ENCODE measurements at regions not wholly inside any gene's neighbourhood (a gene's known extent, or its start where the extent isn't known, plus 50 kb on each side); places are given as distances from the start of the nearest gene placed in this dataset.

GRCh38 chr10:123526356-123527064 lies 139.6 kb upstream of the GPR26 start:
- DNase-seq (ENCODE audit: low read depth in 2 of 2): no peak

- no peak for DNase-seq (ENCODE audit: low read depth in 2 of 2)
Measured at GRCh38 chr10:123527151-123527550, 139.0 kb upstream of the GPR26 start.

- DNase-seq (ENCODE audit: low read depth in 2 of 2): no peak
Measured at GRCh38 chr10:123529146-123529760, 136.9 kb upstream of the GPR26 start.

- DNase-seq (ENCODE audit: low read depth in 2 of 2): no peak
Measured at GRCh38 chr10:123530166-123530870, 135.8 kb upstream of the GPR26 start.

DNA sequence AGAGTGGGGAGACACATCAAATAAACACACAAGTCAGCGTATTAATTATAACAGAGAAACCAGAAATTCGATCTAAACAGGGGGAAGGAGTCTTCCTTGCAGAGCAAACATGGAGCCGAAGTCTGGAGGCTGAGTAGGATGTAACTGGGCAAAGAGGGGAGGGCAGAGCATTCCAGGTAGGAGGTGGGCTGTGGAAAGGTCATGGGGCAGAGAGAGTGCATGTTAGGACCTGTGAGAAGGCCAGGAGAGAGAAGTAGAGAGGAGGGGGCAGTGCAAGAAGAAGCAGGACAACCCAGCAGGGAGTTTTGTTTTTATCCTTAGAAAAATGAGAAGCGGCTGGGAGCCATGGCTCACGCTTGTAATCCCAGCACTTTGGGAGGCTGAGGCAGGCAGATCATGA lies 130.8 kb upstream of the GPR26 start:
- no peak for DNase-seq (ENCODE audit: low read depth in 2 of 2)

GRCh38 chr10:123536176-123536845 lies 129.8 kb upstream of the GPR26 start:
- no peak for DNase-seq (ENCODE audit: low read depth in 2 of 2)

DNA sequence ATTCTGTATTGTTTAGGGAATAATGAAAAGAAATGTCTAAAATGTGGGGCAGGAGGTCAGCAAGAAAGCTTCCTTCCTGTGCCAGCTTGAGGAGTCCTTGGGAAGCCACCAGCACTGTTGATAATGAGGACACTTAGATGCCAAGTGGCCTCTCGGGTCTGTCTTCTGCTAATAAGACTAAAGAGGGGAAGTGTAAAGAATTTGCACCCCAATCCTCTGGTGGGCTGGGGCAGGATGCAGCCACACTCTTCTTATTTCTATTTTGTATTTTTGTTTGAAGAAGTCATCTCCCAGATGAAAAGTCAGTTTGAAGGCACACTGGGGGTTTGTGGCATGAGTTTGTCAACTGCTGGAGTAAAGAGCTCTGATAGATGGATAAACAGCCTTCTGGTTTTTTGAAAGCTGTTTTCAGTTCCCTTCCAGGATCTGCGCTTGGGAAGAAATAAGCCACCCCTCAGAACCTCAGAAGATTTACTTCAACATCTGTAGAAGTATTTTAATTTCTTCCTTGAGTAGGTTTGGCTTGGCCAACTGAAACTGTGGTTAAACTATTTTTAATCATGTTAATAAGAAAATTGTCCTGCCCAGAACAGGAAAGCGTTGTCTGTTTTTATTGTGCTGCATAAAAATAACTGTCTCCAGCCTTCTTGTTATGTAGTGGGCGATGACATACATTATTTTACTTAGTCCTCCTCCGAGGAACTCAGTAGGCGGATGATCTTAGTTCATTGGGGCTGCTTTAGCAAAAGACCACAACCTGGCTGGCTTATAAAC lies 128.8 kb upstream of the GPR26 start:
- no peak for DNase-seq (ENCODE audit: low read depth in 2 of 2)

DNA sequence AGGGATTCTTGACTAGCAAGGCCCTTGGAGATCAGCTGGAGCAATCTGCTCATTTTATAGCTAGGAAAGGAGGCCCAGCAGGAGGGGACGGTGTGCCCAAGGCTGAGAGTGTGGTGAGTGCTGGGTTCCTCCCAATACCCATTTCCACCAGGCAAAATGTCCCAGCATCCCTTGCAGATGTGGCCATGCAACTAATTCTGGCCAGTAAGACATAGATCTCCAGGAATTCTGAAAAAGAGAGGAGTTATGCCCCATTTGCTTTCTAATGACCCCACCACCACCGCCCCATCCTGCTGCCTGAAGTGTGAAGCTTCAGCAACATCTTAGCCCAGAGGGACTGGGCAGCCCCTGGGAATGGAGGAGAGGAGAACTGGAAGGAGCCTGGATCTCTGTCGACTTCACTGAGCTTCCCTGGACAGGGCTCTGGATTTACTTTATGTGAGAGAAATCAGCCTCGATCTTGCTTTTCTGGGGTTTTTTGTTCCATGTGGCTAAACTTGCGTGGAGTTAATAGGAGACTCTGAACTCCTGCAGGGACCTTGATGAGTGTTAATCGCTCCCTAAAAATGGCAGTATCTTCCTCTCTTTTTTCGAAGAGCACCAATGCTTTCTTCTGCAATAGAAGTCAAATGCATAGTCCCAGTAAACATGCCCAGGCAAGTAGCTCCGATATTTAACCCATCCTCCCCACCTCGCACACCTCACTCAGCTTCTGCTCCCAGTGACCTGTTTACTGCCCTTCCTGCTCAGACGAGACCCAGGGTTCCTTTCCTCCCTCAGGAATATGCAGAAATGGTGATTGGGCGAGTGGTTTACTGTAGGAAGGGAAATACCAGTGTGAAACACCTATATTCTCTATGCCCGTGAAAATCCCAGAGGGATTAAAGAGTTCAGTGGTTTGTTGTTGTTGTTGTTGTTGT lies 127.5 kb upstream of the GPR26 start:
- no peak for DNase-seq (ENCODE audit: low read depth in 2 of 2)

- no peak for DNase-seq (ENCODE audit: low read depth in 2 of 2)
Measured at GRCh38 chr10:123544986-123545385, 121.2 kb upstream of the GPR26 start.

DNA sequence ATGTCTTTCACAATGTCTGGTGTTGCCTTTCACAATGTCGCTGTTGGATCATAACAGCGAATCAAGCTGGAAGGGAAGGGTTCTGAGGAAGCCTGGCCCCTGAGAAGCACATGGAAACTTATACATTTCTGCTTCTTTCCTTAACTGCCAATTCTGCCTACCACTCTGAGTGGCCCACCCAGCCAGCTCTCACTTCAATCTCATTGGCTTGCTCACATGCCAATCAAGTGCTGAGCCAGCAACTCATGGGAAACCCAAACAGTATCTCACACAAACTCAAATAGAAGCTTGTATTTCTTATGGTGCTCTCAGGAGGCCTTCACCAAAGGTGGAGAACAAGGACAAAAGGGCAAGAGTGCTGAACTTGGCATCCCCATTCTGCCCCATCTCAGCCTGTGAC lies 117.4 kb upstream of the GPR26 start:
- DNase-seq (ENCODE audit: low read depth in 2 of 2): no peak

GRCh38 chr10:123549761-123550454 lies 116.2 kb upstream of the GPR26 start:
- no peak for DNase-seq (ENCODE audit: low read depth in 2 of 2)

DNA sequence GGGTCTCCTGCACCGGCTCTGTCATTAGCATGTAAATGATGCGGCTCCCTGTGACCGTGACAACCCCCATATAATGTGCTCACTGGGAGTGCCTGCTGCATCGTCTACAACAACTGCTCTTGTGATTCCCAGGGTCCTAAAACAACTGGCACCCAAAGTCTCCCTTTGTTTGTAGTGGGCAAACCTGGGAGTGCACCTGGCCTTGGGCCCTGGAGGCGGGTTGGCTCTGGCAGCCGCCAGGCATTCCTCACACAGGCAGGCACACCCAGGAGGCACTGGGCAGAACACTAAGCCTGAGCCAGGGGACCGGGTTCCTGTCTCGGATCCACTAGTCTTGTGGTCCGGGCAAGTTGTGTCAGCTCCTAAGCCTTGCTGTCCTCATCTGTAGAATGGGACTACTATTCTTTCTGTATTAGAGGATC lies 115.5 kb upstream of the GPR26 start:
- no peak for DNase-seq (ENCODE audit: low read depth in 2 of 2)

DNA sequence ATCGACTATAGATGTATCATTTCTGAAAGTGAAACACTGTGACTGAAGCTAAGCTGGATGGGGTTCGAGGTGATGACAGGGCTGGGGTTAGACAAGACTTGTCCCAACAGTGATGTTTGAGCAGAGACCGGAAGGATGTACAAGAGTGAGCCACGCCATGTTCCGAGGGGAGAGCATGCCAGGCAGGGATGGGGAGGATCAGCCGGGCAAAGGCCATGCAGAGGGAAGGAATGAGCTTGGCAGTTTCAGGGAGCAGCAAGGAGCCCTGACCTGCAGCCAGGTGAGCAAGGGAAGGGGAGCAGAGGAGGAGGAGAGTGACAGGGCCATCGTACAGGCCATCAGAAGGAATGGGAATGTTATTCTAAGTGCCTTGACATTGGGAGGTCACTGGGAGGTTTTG lies 114.9 kb upstream of the GPR26 start:
- DNase-seq (ENCODE audit: low read depth in 2 of 2): no peak

DNA sequence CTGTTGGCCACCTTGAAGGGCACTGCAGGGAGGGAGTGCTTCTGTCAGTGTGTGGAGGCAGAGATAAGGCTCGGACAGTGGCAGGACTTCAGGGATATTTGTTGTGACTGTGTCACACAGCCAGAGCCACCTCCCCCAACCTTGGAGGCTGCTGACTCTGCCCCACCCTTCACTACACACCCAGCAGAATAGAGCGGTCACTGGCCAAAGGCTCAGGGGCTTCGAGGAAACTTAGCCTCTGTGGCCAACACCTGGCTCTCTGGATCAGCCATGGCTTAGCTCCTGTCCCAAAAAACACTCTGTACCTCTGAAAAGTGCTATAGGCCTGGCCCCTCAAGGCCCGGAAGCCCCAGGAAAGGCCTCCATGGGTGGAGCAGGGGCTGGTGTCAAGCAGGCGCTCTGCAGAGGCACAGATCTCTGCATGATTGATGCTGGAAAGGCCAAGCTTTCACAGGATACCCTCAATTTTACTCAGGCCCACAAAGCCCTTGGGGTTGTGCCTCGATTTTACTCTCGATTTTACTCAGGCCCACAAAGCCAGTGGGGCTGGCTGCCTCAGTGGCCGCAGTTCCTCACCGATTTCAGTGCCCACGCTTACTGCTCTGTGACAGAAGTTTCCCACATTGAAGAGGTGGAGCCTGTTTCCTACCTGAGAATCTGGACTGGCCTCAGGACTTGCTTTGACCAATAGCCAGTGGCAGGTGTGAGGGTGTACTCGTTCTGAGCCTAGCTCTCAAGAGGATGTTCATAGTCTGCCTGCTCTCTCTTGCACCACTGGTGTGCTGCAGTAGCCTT lies 113.2 kb upstream of the GPR26 start:
- no peak for DNase-seq (ENCODE audit: low read depth in 2 of 2)

GRCh38 chr10:123553810-123554430 lies 112.2 kb upstream of the GPR26 start:
- no peak for DNase-seq (ENCODE audit: low read depth in 2 of 2)

GRCh38 chr10:123554656-123555055 lies 111.5 kb upstream of the GPR26 start:
- DNase-seq (ENCODE audit: low read depth in 2 of 2): no peak

DNA sequence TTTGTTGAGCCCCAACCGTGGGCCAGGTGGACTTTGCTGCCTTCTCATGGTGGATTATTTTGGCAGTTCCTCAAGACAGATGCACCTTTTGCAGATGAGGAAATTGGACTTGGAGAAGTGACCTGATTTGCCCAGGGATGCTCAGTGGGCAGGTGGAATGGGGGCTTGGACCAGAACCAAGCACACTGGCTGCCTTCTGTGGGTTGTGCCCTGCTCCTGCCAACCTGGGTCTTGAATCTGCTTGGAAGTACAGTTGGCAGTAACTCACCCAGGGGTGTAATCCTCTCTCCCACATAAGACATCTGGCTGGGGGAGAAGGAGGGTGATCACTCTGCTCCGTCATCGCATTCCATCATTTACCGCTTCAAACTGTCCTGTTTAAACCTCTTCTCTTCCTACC lies 110.5 kb upstream of the GPR26 start:
- no peak for DNase-seq (ENCODE audit: low read depth in 2 of 2)

DNA sequence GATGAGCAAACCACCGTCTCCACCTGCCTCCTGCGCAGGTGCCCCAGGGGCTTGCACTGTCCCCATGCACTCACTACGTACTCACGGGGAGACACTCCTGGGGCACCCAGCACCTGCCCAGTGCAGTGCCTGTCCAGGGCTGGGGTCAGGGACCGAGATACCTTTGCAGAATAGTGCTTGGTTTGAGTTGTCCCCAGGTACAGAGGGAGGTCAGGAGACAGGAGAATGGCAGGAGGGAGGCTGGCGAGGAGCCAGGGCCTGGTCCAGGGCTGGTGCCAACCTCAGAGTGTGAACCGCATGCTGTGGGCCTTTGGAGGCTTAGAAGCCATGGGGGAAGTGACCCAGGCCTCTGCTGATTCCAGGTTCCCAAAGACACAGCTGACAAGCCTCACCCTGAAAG lies 110.1 kb upstream of the GPR26 start:
- DNase-seq (ENCODE audit: low read depth in 2 of 2): no peak

- no peak for DNase-seq (ENCODE audit: low read depth in 2 of 2)
Measured at GRCh38 chr10:123556736-123557135, 109.4 kb upstream of the GPR26 start.
